ENCODE measurements at regions not wholly inside any gene's neighbourhood (a gene's known extent, or its start where the extent isn't known, plus 50 kb on each side); places are given as distances from the start of the nearest gene placed in this dataset.

DNA sequence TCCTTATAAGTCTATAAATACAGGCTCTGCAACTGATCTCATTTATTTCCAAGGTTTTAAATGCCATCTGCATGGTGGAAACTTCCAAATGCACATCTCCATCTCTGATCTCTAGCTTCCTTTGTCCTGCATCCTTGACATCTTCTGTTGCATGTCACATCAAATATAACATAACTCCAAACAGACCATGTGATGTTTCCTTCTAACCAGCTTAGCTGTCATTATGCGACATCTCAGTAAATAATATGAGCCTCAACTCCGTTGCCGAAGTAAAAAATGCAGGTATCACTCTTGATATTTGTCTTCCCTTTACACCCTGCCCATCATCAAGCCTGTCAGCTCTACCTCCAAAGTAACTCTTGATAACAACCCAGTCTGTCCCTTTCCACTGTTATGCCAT is 506.4 kb upstream of the C9orf72 start:
- H3K36me3 ChIP-seq (ENCODE audit: control insufficient read depth, insufficient read depth, low read length): no peaks in the 10 kb centered on the region
- no TSS peak for BruUV-seq (replicated peaks)
- ATAC-seq: no peak
- H3K27ac ChIP-seq (ENCODE audit: low read length): no peak overlapping the region
- H3K4me3 ChIP-seq (ENCODE audit: low read depth in 2 of 2, low read length in 2 of 2): no peak overlapping the region
- no peaks in the 10 kb centered on the region for H3K9me3 ChIP-seq (ENCODE audit: control insufficient read depth, insufficient read depth, low read depth, low read length)
- intact Hi-C loops (cut with micrococcal nuclease; ENCODE audit: unreplicated experiment) (no loop called here), in situ Hi-C loops (cut with HindIII; ENCODE audit: low pct_unique_long_range_greater_than_20kb, low sequenced_read_pairs) (no loop called here)
- no peaks in the 10 kb centered on the region for H3K4me1 ChIP-seq (ENCODE audit: control insufficient read depth, insufficient read depth, low read length)
- TF ChIP-seq, protein P1, sequence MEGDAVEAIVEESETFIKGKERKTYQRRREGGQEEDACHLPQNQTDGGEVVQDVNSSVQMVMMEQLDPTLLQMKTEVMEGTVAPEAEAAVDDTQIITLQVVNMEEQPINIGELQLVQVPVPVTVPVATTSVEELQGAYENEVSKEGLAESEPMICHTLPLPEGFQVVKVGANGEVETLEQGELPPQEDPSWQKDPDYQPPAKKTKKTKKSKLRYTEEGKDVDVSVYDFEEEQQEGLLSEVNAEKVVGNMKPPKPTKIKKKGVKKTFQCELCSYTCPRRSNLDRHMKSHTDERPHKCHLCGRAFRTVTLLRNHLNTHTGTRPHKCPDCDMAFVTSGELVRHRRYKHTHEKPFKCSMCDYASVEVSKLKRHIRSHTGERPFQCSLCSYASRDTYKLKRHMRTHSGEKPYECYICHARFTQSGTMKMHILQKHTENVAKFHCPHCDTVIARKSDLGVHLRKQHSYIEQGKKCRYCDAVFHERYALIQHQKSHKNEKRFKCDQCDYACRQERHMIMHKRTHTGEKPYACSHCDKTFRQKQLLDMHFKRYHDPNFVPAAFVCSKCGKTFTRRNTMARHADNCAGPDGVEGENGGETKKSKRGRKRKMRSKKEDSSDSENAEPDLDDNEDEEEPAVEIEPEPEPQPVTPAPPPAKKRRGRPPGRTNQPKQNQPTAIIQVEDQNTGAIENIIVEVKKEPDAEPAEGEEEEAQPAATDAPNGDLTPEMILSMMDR (IDR thresholded peaks at IDR 0.05): no peak
- TF ChIP-seq POLR2AphosphoS5 (IDR thresholded peaks at IDR 0.05; ENCODE audit: low read depth, low read length) (no peak), TCF7L2 (IDR thresholded peaks at IDR 0.05; ENCODE audit: low read depth, low read length) (no peak), SIN3A (IDR thresholded peaks at IDR 0.05; ENCODE audit: borderline replicate concordance, insufficient read depth, low read depth, low read length) (no peak)
- TF ChIP-seq, protein P2, sequence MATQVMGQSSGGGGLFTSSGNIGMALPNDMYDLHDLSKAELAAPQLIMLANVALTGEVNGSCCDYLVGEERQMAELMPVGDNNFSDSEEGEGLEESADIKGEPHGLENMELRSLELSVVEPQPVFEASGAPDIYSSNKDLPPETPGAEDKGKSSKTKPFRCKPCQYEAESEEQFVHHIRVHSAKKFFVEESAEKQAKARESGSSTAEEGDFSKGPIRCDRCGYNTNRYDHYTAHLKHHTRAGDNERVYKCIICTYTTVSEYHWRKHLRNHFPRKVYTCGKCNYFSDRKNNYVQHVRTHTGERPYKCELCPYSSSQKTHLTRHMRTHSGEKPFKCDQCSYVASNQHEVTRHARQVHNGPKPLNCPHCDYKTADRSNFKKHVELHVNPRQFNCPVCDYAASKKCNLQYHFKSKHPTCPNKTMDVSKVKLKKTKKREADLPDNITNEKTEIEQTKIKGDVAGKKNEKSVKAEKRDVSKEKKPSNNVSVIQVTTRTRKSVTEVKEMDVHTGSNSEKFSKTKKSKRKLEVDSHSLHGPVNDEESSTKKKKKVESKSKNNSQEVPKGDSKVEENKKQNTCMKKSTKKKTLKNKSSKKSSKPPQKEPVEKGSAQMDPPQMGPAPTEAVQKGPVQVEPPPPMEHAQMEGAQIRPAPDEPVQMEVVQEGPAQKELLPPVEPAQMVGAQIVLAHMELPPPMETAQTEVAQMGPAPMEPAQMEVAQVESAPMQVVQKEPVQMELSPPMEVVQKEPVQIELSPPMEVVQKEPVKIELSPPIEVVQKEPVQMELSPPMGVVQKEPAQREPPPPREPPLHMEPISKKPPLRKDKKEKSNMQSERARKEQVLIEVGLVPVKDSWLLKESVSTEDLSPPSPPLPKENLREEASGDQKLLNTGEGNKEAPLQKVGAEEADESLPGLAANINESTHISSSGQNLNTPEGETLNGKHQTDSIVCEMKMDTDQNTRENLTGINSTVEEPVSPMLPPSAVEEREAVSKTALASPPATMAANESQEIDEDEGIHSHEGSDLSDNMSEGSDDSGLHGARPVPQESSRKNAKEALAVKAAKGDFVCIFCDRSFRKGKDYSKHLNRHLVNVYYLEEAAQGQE (IDR thresholded peaks at IDR 0.05; ENCODE audit: insufficient read depth in 1 of 2, low read depth in 2 of 2, low read length in 1 of 2): no peak
- POLR2A ChIA-PET: no interaction called here
- no peaks in the 10 kb centered on the region for H3K27me3 ChIP-seq (ENCODE audit: control insufficient read depth, insufficient read depth, low read length)
- CTCF ChIA-PET: no interaction called here
- DNase-seq (ENCODE audit: low read depth, low spot score): no peak

DNA sequence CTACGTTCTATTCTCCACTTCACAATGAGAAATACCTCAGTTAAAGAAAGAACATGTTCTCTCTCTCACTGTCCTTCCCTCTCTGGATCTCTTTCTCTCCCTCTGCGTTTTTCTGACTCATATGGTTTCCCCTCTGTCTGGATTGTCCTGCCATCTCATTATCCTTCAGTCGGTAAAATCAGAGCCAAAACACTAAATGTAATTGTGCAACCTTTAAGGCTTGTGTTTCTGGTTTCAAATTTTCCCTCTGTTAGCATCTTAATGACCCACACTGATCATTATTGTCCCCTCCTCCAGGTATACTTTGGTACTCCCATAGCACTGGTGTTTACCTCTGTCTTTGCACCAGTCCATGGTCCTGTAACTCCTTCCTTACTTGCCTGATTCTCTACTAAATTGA is 509.4 kb upstream of the C9orf72 start:
- ChIA-PET POLR2A (no interaction called here), CTCF (no interaction called here)
- H3K4me3 ChIP-seq (ENCODE audit: low read depth in 2 of 2, low read length in 2 of 2): no peak overlapping the region
- no peak for DNase-seq (ENCODE audit: low read depth, low spot score)
- H3K4me1 ChIP-seq (ENCODE audit: control insufficient read depth, insufficient read depth, low read length): no peaks in the 10 kb centered on the region
- ATAC-seq: no peak
- no peaks in the 10 kb centered on the region for H3K27me3 ChIP-seq (ENCODE audit: control insufficient read depth, insufficient read depth, low read length)
- no peak overlapping the region for H3K27ac ChIP-seq (ENCODE audit: low read length)
- no TSS peak for BruUV-seq (replicated peaks)
- H3K9me3 ChIP-seq (ENCODE audit: control insufficient read depth, insufficient read depth, low read depth, low read length): no peaks in the 10 kb centered on the region
- TF ChIP-seq, protein P2 (IDR thresholded peaks at IDR 0.05; ENCODE audit: insufficient read depth in 1 of 2, low read depth in 2 of 2, low read length in 1 of 2): no peak
- TF ChIP-seq TCF7L2 (IDR thresholded peaks at IDR 0.05; ENCODE audit: low read depth, low read length): no peak
- intact Hi-C loops (cut with micrococcal nuclease; ENCODE audit: unreplicated experiment): no loop called here
- H3K36me3 ChIP-seq (ENCODE audit: control insufficient read depth, insufficient read depth, low read length): no peaks in the 10 kb centered on the region
- in situ Hi-C loops (cut with HindIII; ENCODE audit: low pct_unique_long_range_greater_than_20kb, low sequenced_read_pairs): no loop called here
